Kidney (tissue), 13 donors: ENCODE measurements at regions not wholly inside any gene's neighbourhood (a gene's known extent, or its start where the extent isn't known, plus 50 kb on each side); places are given as distances from the start of the nearest gene placed in this dataset.

Experiments used
- DNase-seq, 5 donors: peaks; one replicate each; pipeline ENCODE4 v3.0.0-alpha.2; 2013 to 2020
- FAIRE-seq: peaks from 2 replicates; lab custom pipeline; 2012; peaks lifted over from hg19 to GRCh38; lab: Jason Lieb, UNC
- H3K27ac ChIP-seq, 2 donors: one replicate each; pipeline ENCODE4 v1.7.0; 2013; ENCODE audit warnings: low read depth in 2 of 2, low read length in 2 of 2, inconsistent platforms in 1 of 2
- H3K27me3 ChIP-seq: one replicate; pipeline ENCODE4 v1.7.1; 2013; ENCODE audit warnings: low read length, inconsistent platforms; ENCODE audit not compliant: control insufficient read depth, insufficient read depth
- H3K36me3 ChIP-seq, 3 donors: one replicate each; pipeline versions ENCODE4 v1.7.0 to v1.7.1; 2013; ENCODE audit warnings: low read length in 3 of 3, control low read depth in 1 of 3, inconsistent platforms in 1 of 3; ENCODE audit not compliant: insufficient read depth in 3 of 3, control insufficient read depth in 2 of 3
- H3K4me1 ChIP-seq, 3 donors: one replicate each; pipeline versions ENCODE4 v1.7.0 to v1.7.1; 2013; ENCODE audit warnings: low read length in 3 of 3, inconsistent platforms in 1 of 3, low read depth in 1 of 3; ENCODE audit not compliant: control insufficient read depth in 2 of 3, insufficient read depth in 2 of 3
- H3K4me3 ChIP-seq, 3 donors: one replicate each; pipeline versions ENCODE4 v1.7.0 to v1.8.1; 2013; ENCODE audit warnings: low read length in 3 of 3, control low read depth in 1 of 3, inconsistent platforms in 1 of 3
- H3K9ac ChIP-seq, 3 donors: one replicate each; pipeline versions ENCODE4 v1.7.0 to v1.7.1; 2013; ENCODE audit warnings: low read length in 3 of 3, control low read depth in 1 of 3, inconsistent platforms in 1 of 3
- H3K9me3 ChIP-seq, 3 donors: one replicate each; pipeline versions ENCODE4 v1.7.0 to v1.7.1; 2013; ENCODE audit warnings: low read length in 3 of 3, control low read depth in 1 of 3, inconsistent platforms in 1 of 3; ENCODE audit not compliant: control insufficient read depth in 2 of 3, insufficient read depth in 1 of 3
- CTCF ChIP-seq: IDR thresholded peaks from 3 replicates; pipeline ENCODE4 v1.5.1; 2012; ENCODE audit warnings: mild to moderate bottlenecking, moderate library complexity, borderline replicate concordance; ENCODE audit not compliant: insufficient read depth; ENCODE audit errors: extremely low read depth
- intact Hi-C: fragments of 100-400 bp; cut with DNase I; formaldehyde crosslinking; loops from one replicate; pipeline ENCODE4 v1.11.1; 2022
- donor health status: control.
- donor health status: control.
- donor health status: control.
- donor health status: control.
- donor health status: control.
- donor health status: DM: yes; HTN: yes; CAD: no.
- donor health status: Normal renal cell carcinoma (clear cell type).

GRCh38 chr13:50593207-50593606 is 250.3 kb downstream of the DLEU7 start:
- no peaks in the 10 kb centered on the region for H3K9me3 ChIP-seq
- H3K27ac ChIP-seq, result no peak overlapping the region
- H3K4me1 ChIP-seq, result peaks cover 0 to 5% (median 2%) of the 10 kb centered on the region in 3 donors
- no peak for DNase-seq
- H3K9ac ChIP-seq, result no peak overlapping the region
- H3K4me3 ChIP-seq, result no peak overlapping the region
- FAIRE-seq, result no peak
- no peak for TF ChIP-seq CTCF
- intact Hi-C loops, result no loop called here
- H3K27me3 ChIP-seq, result no peaks in the 10 kb centered on the region
- no peaks in the 10 kb centered on the region for H3K36me3 ChIP-seq

GRCh38 chr13:50594276-50595051 is 249.0 kb downstream of the DLEU7 start:
- Histone ChIP-seq H3K27ac (no peak overlapping the region), H3K9me3 (no peaks in the 10 kb centered on the region), H3K9ac (no peak overlapping the region), H3K27me3 (no peaks in the 10 kb centered on the region), H3K4me1 (peaks cover 3 to 12% (median 9%) of the 10 kb centered on the region in 3 donors), H3K4me3 (no peak overlapping the region), H3K36me3 (no peaks in the 10 kb centered on the region)
- TF ChIP-seq CTCF, result no peak
- DNase-seq (peak in 2 of 5 donors; percentile 31 to 47), FAIRE-seq (no peak)
- intact Hi-C loops, result no loop called here

- FAIRE-seq, result no peak
Measured at GRCh38 chr13:50595196-50595595, 248.3 kb downstream of the DLEU7 start.

More at GRCh38 chr13:50595196-50595595, 248.3 kb downstream of the DLEU7 start:
- TF ChIP-seq CTCF, result no peak
- H3K27ac ChIP-seq, result no peak overlapping the region
- H3K9ac ChIP-seq, result no peak overlapping the region
- peaks cover 3 to 12% (median 9%) of the 10 kb centered on the region in 3 donors for H3K4me1 ChIP-seq
- intact Hi-C loops, result no loop called here
- H3K4me3 ChIP-seq, result no peak overlapping the region
- no peak for DNase-seq
- H3K36me3 ChIP-seq, result no peaks in the 10 kb centered on the region
- H3K27me3 ChIP-seq, result no peaks in the 10 kb centered on the region
- H3K9me3 ChIP-seq, result no peaks in the 10 kb centered on the region
